ENCODE measurements at regions not wholly inside any gene's neighbourhood (a gene's known extent, or its start where the extent isn't known, plus 50 kb on each side); places are given as distances from the start of the nearest gene placed in this dataset.

- Mint-ChIP-seq H3K9me3 (peaks cover 0 to 6% (median 0%) of the 10 kb centered on the region in 3 donors), H3K27ac (no peak overlapping the region), H3K4me3 (no peak overlapping the region), H3K27me3 (peaks cover 0 to 2% of the 10 kb centered on the region in 2 donors), H3K4me1 (no peaks in the 10 kb centered on the region), H3K36me3 (no peaks in the 10 kb centered on the region)
- DNase-seq (no peak), ATAC-seq (replicated peaks in 1 of 4) (no peak)
- WGBS (ENCODE audit: insufficient coverage) = 80% methylated on average over 1 of the region's 4 CpGs
- H3K27ac ChIP-seq (ENCODE audit: low read length) = no peak overlapping the region
- ChIA-PET CTCF (no interaction called here), POLR2A (no interaction called here)
- no peaks in the 10 kb centered on the region for H3K27me3 ChIP-seq (replicated peaks in 1 of 2; ENCODE audit: control insufficient read depth in 2 of 2, extremely low read depth in 1 of 2, insufficient read depth in 2 of 2, low read length in 1 of 2)
- H3K9me3 ChIP-seq = no peaks in the 10 kb centered on the region
- no peak overlapping the region for H3K4me3 ChIP-seq (ENCODE audit: control insufficient read depth in 1 of 2, extremely low read depth in 1 of 2, low read length in 1 of 2)
- no peaks in the 10 kb centered on the region for H3K4me1 ChIP-seq (ENCODE audit: control insufficient read depth in 1 of 2, extremely low read depth in 1 of 2, insufficient read depth in 2 of 2, low read length in 2 of 2)
- H3K36me3 ChIP-seq (ENCODE audit: control insufficient read depth in 2 of 2, extremely low read depth in 1 of 2, insufficient read depth in 1 of 2, low read length in 1 of 2) = no peaks in the 10 kb centered on the region
Observed at GRCh38 chr3:135706758-135707375, 258.7 kb upstream of the PPP2R3A start.

GRCh38 chr3:135719449-135719848 is 246.1 kb upstream of the PPP2R3A start:
- Histone ChIP-seq H3K4me3 (ENCODE audit: control insufficient read depth in 1 of 2, extremely low read depth in 1 of 2, low read length in 1 of 2) (no peak overlapping the region), H3K36me3 (ENCODE audit: control insufficient read depth in 2 of 2, extremely low read depth in 1 of 2, insufficient read depth in 1 of 2, low read length in 1 of 2) (no peaks in the 10 kb centered on the region), H3K9me3 (no peaks in the 10 kb centered on the region), H3K27ac (ENCODE audit: low read length) (no peak overlapping the region), H3K27me3 (replicated peaks in 1 of 2; ENCODE audit: control insufficient read depth in 2 of 2, extremely low read depth in 1 of 2, insufficient read depth in 2 of 2, low read length in 1 of 2) (no peaks in the 10 kb centered on the region), H3K4me1 (ENCODE audit: control insufficient read depth in 1 of 2, extremely low read depth in 1 of 2, insufficient read depth in 2 of 2, low read length in 2 of 2) (no peaks in the 10 kb centered on the region)
- DNase-seq (no peak), ATAC-seq (replicated peaks in 1 of 4) (no peak)
- POLR2A ChIA-PET = no interaction called here
- Mint-ChIP-seq H3K4me1 (no peaks in the 10 kb centered on the region), H3K27ac (no peak overlapping the region), H3K36me3 (no peaks in the 10 kb centered on the region), H3K27me3 (no peaks in the 10 kb centered on the region), H3K9me3 (peaks cover 8 to 10% (median 9%) of the 10 kb centered on the region in 3 donors), H3K4me3 (no peak overlapping the region)
- CTCF ChIA-PET = no interaction called here
- WGBS (ENCODE audit: insufficient coverage) = no CpG with 5 or more reads among the region's 1 CpG

GRCh38 chr3:135728007-135728721 is 237.4 kb upstream of the PPP2R3A start:
- H3K27me3 ChIP-seq (replicated peaks in 1 of 2; ENCODE audit: control insufficient read depth in 2 of 2, extremely low read depth in 1 of 2, insufficient read depth in 2 of 2, low read length in 1 of 2) = peaks cover 0 to 3% of the 10 kb centered on the region in 2 experiments
- Mint-ChIP-seq H3K4me1 (no peaks in the 10 kb centered on the region), H3K27me3 (peaks cover 0 to 3% of the 10 kb centered on the region in 2 donors), H3K36me3 (no peaks in the 10 kb centered on the region), H3K4me3 (no peak overlapping the region), H3K27ac (no peak overlapping the region), H3K9me3 (peaks cover 27 to 57% (median 33%) of the 10 kb centered on the region in 3 donors)
- CTCF ChIA-PET = no interaction called here
- POLR2A ChIA-PET = no interaction called here
- no peak for DNase-seq
- no peak for ATAC-seq (replicated peaks in 1 of 4)
- H3K36me3 ChIP-seq (ENCODE audit: control insufficient read depth in 2 of 2, extremely low read depth in 1 of 2, insufficient read depth in 1 of 2, low read length in 1 of 2) = no peaks in the 10 kb centered on the region
- no peaks in the 10 kb centered on the region for H3K9me3 ChIP-seq
- no peak overlapping the region for H3K27ac ChIP-seq (ENCODE audit: low read length)
- no peak overlapping the region for H3K4me3 ChIP-seq (ENCODE audit: control insufficient read depth in 1 of 2, extremely low read depth in 1 of 2, low read length in 1 of 2)
- no peaks in the 10 kb centered on the region for H3K4me1 ChIP-seq (ENCODE audit: control insufficient read depth in 1 of 2, extremely low read depth in 1 of 2, insufficient read depth in 2 of 2, low read length in 2 of 2)
- WGBS (ENCODE audit: insufficient coverage) = no CpG with 5 or more reads among the region's 3 CpGs

GRCh38 chr3:135731546-135731945 is 234.0 kb upstream of the PPP2R3A start:
- no peaks in the 10 kb centered on the region for H3K4me1 Mint-ChIP-seq
- CTCF ChIA-PET = no interaction called here
- no peak for DNase-seq
- POLR2A ChIA-PET = no interaction called here
- no peak overlapping the region for H3K27ac Mint-ChIP-seq
- no peak overlapping the region for H3K27ac ChIP-seq (ENCODE audit: low read length)
- no peak for ATAC-seq (replicated peaks in 1 of 4)
- H3K27me3 Mint-ChIP-seq = peaks cover 0 to 3% of the 10 kb centered on the region in 2 donors
- no peak overlapping the region for H3K4me3 ChIP-seq (ENCODE audit: control insufficient read depth in 1 of 2, extremely low read depth in 1 of 2, low read length in 1 of 2)
- H3K4me1 ChIP-seq (ENCODE audit: control insufficient read depth in 1 of 2, extremely low read depth in 1 of 2, insufficient read depth in 2 of 2, low read length in 2 of 2) = no peaks in the 10 kb centered on the region
- H3K27me3 ChIP-seq (replicated peaks in 1 of 2; ENCODE audit: control insufficient read depth in 2 of 2, extremely low read depth in 1 of 2, insufficient read depth in 2 of 2, low read length in 1 of 2) = peaks cover 0 to 3% of the 10 kb centered on the region in 2 experiments
- H3K9me3 ChIP-seq = no peaks in the 10 kb centered on the region
- 83% methylated on average over 2 of the region's 2 CpGs for WGBS (ENCODE audit: insufficient coverage)
- H3K9me3 Mint-ChIP-seq = peaks cover 23 to 55% (median 25%) of the 10 kb centered on the region in 3 donors
- no peaks in the 10 kb centered on the region for H3K36me3 ChIP-seq (ENCODE audit: control insufficient read depth in 2 of 2, extremely low read depth in 1 of 2, insufficient read depth in 1 of 2, low read length in 1 of 2)
- no peaks in the 10 kb centered on the region for H3K36me3 Mint-ChIP-seq
- H3K4me3 Mint-ChIP-seq = no peak overlapping the region

- ChIA-PET CTCF (no interaction called here), POLR2A (no interaction called here)
- H3K27ac ChIP-seq (ENCODE audit: low read length) = no peak overlapping the region
- Mint-ChIP-seq H3K9me3 (peaks cover 8 to 36% (median 19%) of the 10 kb centered on the region in 3 donors), H3K4me3 (no peak overlapping the region), H3K36me3 (no peaks in the 10 kb centered on the region), H3K4me1 (no peaks in the 10 kb centered on the region), H3K27me3 (peaks cover 0 to 5% of the 10 kb centered on the region in 2 donors), H3K27ac (no peak overlapping the region)
- no peak for DNase-seq
- H3K9me3 ChIP-seq = no peaks in the 10 kb centered on the region
- no peaks in the 10 kb centered on the region for H3K36me3 ChIP-seq (ENCODE audit: control insufficient read depth in 2 of 2, extremely low read depth in 1 of 2, insufficient read depth in 1 of 2, low read length in 1 of 2)
- no peaks in the 10 kb centered on the region for H3K4me1 ChIP-seq (ENCODE audit: control insufficient read depth in 1 of 2, extremely low read depth in 1 of 2, insufficient read depth in 2 of 2, low read length in 2 of 2)
- H3K4me3 ChIP-seq (ENCODE audit: control insufficient read depth in 1 of 2, extremely low read depth in 1 of 2, low read length in 1 of 2) = no peak overlapping the region
- no peak for ATAC-seq (replicated peaks in 1 of 4)
- H3K27me3 ChIP-seq (replicated peaks in 1 of 2; ENCODE audit: control insufficient read depth in 2 of 2, extremely low read depth in 1 of 2, insufficient read depth in 2 of 2, low read length in 1 of 2) = no peaks in the 10 kb centered on the region
- 75% methylated on average over 5 of the region's 6 CpGs for WGBS (ENCODE audit: insufficient coverage)
Observed at GRCh38 chr3:135736740-135737139, 228.8 kb upstream of the PPP2R3A start.

GRCh38 chr3:135739779-135740178 is 225.7 kb upstream of the PPP2R3A start:
- no peaks in the 10 kb centered on the region for H3K4me1 ChIP-seq (ENCODE audit: control insufficient read depth in 1 of 2, extremely low read depth in 1 of 2, insufficient read depth in 2 of 2, low read length in 2 of 2)
- ChIA-PET CTCF (no interaction called here), POLR2A (no interaction called here)
- ATAC-seq (replicated peaks in 1 of 4) (no peak), DNase-seq (no peak)
- Mint-ChIP-seq H3K9me3 (peaks cover 6 to 16% (median 11%) of the 10 kb centered on the region in 3 donors), H3K4me3 (no peak overlapping the region), H3K27ac (no peak overlapping the region), H3K27me3 (peaks cover 0 to 7% of the 10 kb centered on the region in 2 donors), H3K4me1 (no peaks in the 10 kb centered on the region), H3K36me3 (no peaks in the 10 kb centered on the region)
- no peak overlapping the region for H3K27ac ChIP-seq (ENCODE audit: low read length)
- H3K36me3 ChIP-seq (ENCODE audit: control insufficient read depth in 2 of 2, extremely low read depth in 1 of 2, insufficient read depth in 1 of 2, low read length in 1 of 2) = no peaks in the 10 kb centered on the region
- H3K4me3 ChIP-seq (ENCODE audit: control insufficient read depth in 1 of 2, extremely low read depth in 1 of 2, low read length in 1 of 2) = no peak overlapping the region
- H3K27me3 ChIP-seq (replicated peaks in 1 of 2; ENCODE audit: control insufficient read depth in 2 of 2, extremely low read depth in 1 of 2, insufficient read depth in 2 of 2, low read length in 1 of 2) = no peaks in the 10 kb centered on the region
- no peaks in the 10 kb centered on the region for H3K9me3 ChIP-seq
- WGBS (ENCODE audit: insufficient coverage) = 38% methylated on average over 1 of the region's 2 CpGs
